BLaER1 (cell line): ENCODE measurements at regions not wholly inside any gene's neighbourhood (a gene's known extent, or its start where the extent isn't known, plus 50 kb on each side); places are given as distances from the start of the nearest gene placed in this dataset.

ENCODE experiments used
- H3K27ac ChIP-seq: shearing (Covaris generic); formaldehyde crosslinking; 2 replicates; pipeline ENCODE4 v1.8.1; 2022
- H3K27me3 ChIP-seq: shearing (Covaris generic); formaldehyde crosslinking; 2 replicates; pipeline ENCODE4 v1.8.1; 2022
- H3K36me3 ChIP-seq: shearing (Covaris generic); formaldehyde crosslinking; 2 replicates; pipeline ENCODE4 v1.8.1; 2022
- H3K4me1 ChIP-seq: shearing (Covaris generic); formaldehyde crosslinking; 2 replicates; pipeline ENCODE4 v1.8.1; 2022
- H3K4me2 ChIP-seq: shearing (Covaris generic); formaldehyde crosslinking; 2 replicates; pipeline ENCODE4 v1.8.1; 2022
- H3K4me3 ChIP-seq: shearing (Covaris generic); formaldehyde crosslinking; 2 replicates; pipeline ENCODE4 v1.8.1; 2022
- H3K9ac ChIP-seq: shearing (Covaris generic); formaldehyde crosslinking; 2 replicates; pipeline ENCODE4 v1.8.1; 2022
- H3K9me3 ChIP-seq: shearing (Covaris generic); formaldehyde crosslinking; 2 replicates; pipeline ENCODE4 v1.8.1; 2022
- H4K20me1 ChIP-seq: shearing (Covaris generic); formaldehyde crosslinking; 2 replicates; pipeline ENCODE4 v1.8.1; 2022
- Cebpa-rat ChIP-seq: shearing (Covaris generic); IDR thresholded peaks from 2 replicates; pipeline ENCODE4 v1.8.1; 2022

- no peak overlapping the region for H3K4me3 ChIP-seq
- no peaks in the 10 kb centered on the region for H3K27me3 ChIP-seq
- H4K20me1 ChIP-seq = no peaks in the 10 kb centered on the region
- TF ChIP-seq Cebpa-rat = no peak
- no peak overlapping the region for H3K27ac ChIP-seq
- no peaks in the 10 kb centered on the region for H3K4me1 ChIP-seq
- peaks cover 6% of the 10 kb centered on the region; the same call in 1 of the 2 replicates for H3K9me3 ChIP-seq
- H3K9ac ChIP-seq = no peak overlapping the region
- no peak overlapping the region for H3K4me2 ChIP-seq
- H3K36me3 ChIP-seq = no peaks in the 10 kb centered on the region
Measured at GRCh38 chr13:34409496-34410182, 532.4 kb upstream of the NBEA start.

- Histone ChIP-seq H3K27ac (no peak overlapping the region), H3K9me3 (peaks cover 6% of the 10 kb centered on the region; the same call in 1 of the 2 replicates), H3K9ac (no peak overlapping the region)
Measured at GRCh38 chr13:34410678-34411077, 531.4 kb upstream of the NBEA start.

GRCh38 chr13:34411177-34411576, 530.9 kb upstream of the NBEA start:
- Histone ChIP-seq H3K27me3 (no peaks in the 10 kb centered on the region), H3K36me3 (no peaks in the 10 kb centered on the region), H4K20me1 (no peaks in the 10 kb centered on the region), H3K9ac (no peak overlapping the region), H3K4me1 (no peaks in the 10 kb centered on the region), H3K4me2 (no peak overlapping the region), H3K27ac (no peak overlapping the region), H3K9me3 (peaks cover 6% of the 10 kb centered on the region; the same call in 1 of the 2 replicates), H3K4me3 (no peak overlapping the region)
- no peak for TF ChIP-seq Cebpa-rat

More at GRCh38 chr13:34410678-34411077, 531.4 kb upstream of the NBEA start:
- H3K36me3 ChIP-seq = no peaks in the 10 kb centered on the region
- H3K4me3 ChIP-seq = no peak overlapping the region
- no peak overlapping the region for H3K4me2 ChIP-seq
- H4K20me1 ChIP-seq = no peaks in the 10 kb centered on the region
- no peak for TF ChIP-seq Cebpa-rat
- no peaks in the 10 kb centered on the region for H3K4me1 ChIP-seq
- no peaks in the 10 kb centered on the region for H3K27me3 ChIP-seq

GRCh38 chr13:34411894-34412293, 530.2 kb upstream of the NBEA start:
- Histone ChIP-seq H3K9ac (no peak overlapping the region), H3K27me3 (no peaks in the 10 kb centered on the region), H3K4me3 (no peak overlapping the region), H3K9me3 (peaks cover 2% of the 10 kb centered on the region; the same call in 1 of the 2 replicates), H3K4me1 (no peaks in the 10 kb centered on the region), H3K36me3 (no peaks in the 10 kb centered on the region), H3K4me2 (no peak overlapping the region), H4K20me1 (no peaks in the 10 kb centered on the region), H3K27ac (no peak overlapping the region)
- no peak for TF ChIP-seq Cebpa-rat

GRCh38 chr13:34412295-34412694, 529.8 kb upstream of the NBEA start:
- Histone ChIP-seq H3K36me3 (no peaks in the 10 kb centered on the region), H3K9ac (no peak overlapping the region), H3K9me3 (no peaks in the 10 kb centered on the region), H3K4me2 (no peak overlapping the region), H4K20me1 (no peaks in the 10 kb centered on the region), H3K4me1 (no peaks in the 10 kb centered on the region), H3K27ac (no peak overlapping the region), H3K4me3 (no peak overlapping the region), H3K27me3 (no peaks in the 10 kb centered on the region)
- TF ChIP-seq Cebpa-rat = no peak

- no peak for TF ChIP-seq Cebpa-rat
- H3K4me1 ChIP-seq = no peaks in the 10 kb centered on the region
- no peak overlapping the region for H3K9ac ChIP-seq
- H3K27me3 ChIP-seq = no peaks in the 10 kb centered on the region
- no peaks in the 10 kb centered on the region for H4K20me1 ChIP-seq
- H3K27ac ChIP-seq = no peak overlapping the region
- no peaks in the 10 kb centered on the region for H3K36me3 ChIP-seq
- no peak overlapping the region for H3K4me2 ChIP-seq
- H3K4me3 ChIP-seq = no peak overlapping the region
- no peaks in the 10 kb centered on the region for H3K9me3 ChIP-seq
Measured at GRCh38 chr13:34412817-34413375, 529.2 kb upstream of the NBEA start.

GRCh38 chr13:34413538-34414210, 528.4 kb upstream of the NBEA start:
- Histone ChIP-seq H4K20me1 (no peaks in the 10 kb centered on the region), H3K9ac (no peak overlapping the region)

GRCh38 chr13:34414616-34415015, 527.5 kb upstream of the NBEA start:
- Histone ChIP-seq H3K36me3 (no peaks in the 10 kb centered on the region), H3K4me2 (no peak overlapping the region), H3K27ac (no peak overlapping the region), H4K20me1 (no peaks in the 10 kb centered on the region), H3K4me3 (no peak overlapping the region), H3K9me3 (no peaks in the 10 kb centered on the region), H3K9ac (no peak overlapping the region), H3K27me3 (no peaks in the 10 kb centered on the region), H3K4me1 (no peaks in the 10 kb centered on the region)
- TF ChIP-seq Cebpa-rat = no peak

More at GRCh38 chr13:34413538-34414210, 528.4 kb upstream of the NBEA start:
- TF ChIP-seq Cebpa-rat = no peak
- Histone ChIP-seq H3K27ac (no peak overlapping the region), H3K36me3 (no peaks in the 10 kb centered on the region), H3K4me2 (no peak overlapping the region), H3K27me3 (no peaks in the 10 kb centered on the region), H3K4me1 (no peaks in the 10 kb centered on the region), H3K9me3 (no peaks in the 10 kb centered on the region), H3K4me3 (no peak overlapping the region)

GRCh38 chr13:34416971-34417380, 525.1 kb upstream of the NBEA start:
- Histone ChIP-seq H3K9ac (no peak overlapping the region), H3K4me3 (no peak overlapping the region), H3K27me3 (no peaks in the 10 kb centered on the region), H3K9me3 (no peaks in the 10 kb centered on the region), H3K27ac (no peak overlapping the region), H3K4me2 (no peak overlapping the region), H4K20me1 (no peaks in the 10 kb centered on the region), H3K4me1 (no peaks in the 10 kb centered on the region), H3K36me3 (no peaks in the 10 kb centered on the region)
- no peak for TF ChIP-seq Cebpa-rat

GRCh38 chr13:34417896-34418295, 524.2 kb upstream of the NBEA start:
- Histone ChIP-seq H3K4me1 (no peaks in the 10 kb centered on the region), H3K4me3 (no peak overlapping the region), H3K9ac (no peak overlapping the region), H3K36me3 (no peaks in the 10 kb centered on the region), H3K9me3 (no peaks in the 10 kb centered on the region), H3K27ac (no peak overlapping the region), H3K4me2 (no peak overlapping the region), H4K20me1 (no peaks in the 10 kb centered on the region), H3K27me3 (no peaks in the 10 kb centered on the region)
- TF ChIP-seq Cebpa-rat = no peak
